22Rv1 (cell line): ENCODE measurements at regions not wholly inside any gene's neighbourhood (a gene's known extent, or its start where the extent isn't known, plus 50 kb on each side); places are given as distances from the start of the nearest gene placed in this dataset.

Source experiments
- CTCF ChIP-seq: fragments of 450-650 bp; IDR thresholded peaks from 2 replicates; pipeline ENCODE4 v1.5.1; 2017; ENCODE audit warnings: mild to moderate bottlenecking
- ZFX ChIP-seq: fragments of 450-650 bp; IDR thresholded peaks from 2 replicates; pipeline ENCODE4 v1.6.1; 2017; ENCODE audit warnings: antibody characterized with exemption, borderline replicate concordance

DNA sequence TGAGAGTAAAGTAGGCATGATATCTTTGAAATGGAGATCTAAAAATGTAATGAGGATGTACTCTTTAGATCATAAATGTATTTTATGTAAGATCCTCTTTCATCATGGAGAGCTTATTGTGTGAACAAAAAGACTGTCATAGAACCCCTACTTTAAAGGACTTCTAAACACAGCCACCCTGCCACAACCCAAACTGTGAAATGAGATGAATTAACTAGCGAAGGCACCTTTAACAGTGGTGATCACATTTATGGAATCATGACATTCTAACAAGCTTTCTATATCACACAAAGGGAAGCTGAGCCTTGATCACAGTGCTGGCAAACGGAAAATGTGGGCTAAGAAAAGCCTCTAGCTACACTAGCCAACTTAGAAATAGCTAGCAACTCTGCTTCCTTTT lies 1585.2 kb downstream of the EFNA5 start:
- TF ChIP-seq CTCF (no peak), ZFX (no peak)
